Cerebellar cortex (tissue), 1 donor: ENCODE measurements at regions not wholly inside any gene's neighbourhood (a gene's known extent, or its start where the extent isn't known, plus 50 kb on each side); places are given as distances from the start of the nearest gene placed in this dataset.

Source experiments
- DNase-seq: peaks from one replicate; pipeline ENCODE4 v3.0.0-alpha.2; 2015; ENCODE audit warnings: low spot score

- DNase-seq: peak; percentile 64
These were observed 631.5 kb downstream of the RAB28 start for GRCh38 chr4:12852338-12853307.

- DNase-seq: no peak
These were observed 637.8 kb downstream of the RAB28 start for GRCh38 chr4:12846368-12846767.

DNA sequence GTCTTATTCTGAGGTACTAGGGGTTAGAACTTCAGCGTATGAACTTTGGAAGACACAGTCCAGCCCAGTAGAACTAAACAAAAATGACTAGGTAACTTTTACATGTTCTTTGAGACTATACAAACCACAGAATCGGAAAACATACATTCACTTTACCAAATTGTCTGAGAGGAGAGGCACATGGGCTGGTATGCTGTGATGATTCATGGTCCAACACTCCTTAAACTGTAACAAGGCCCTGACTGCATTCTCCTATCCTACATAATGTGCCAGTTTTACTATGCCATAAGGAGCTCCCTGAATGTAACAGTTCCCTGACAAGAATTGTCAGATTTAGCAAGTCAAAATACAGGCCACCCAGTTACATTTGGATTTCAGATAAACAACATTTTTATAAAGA, 640.0 kb downstream of the RAB28 start:
- no peak for DNase-seq

DNA sequence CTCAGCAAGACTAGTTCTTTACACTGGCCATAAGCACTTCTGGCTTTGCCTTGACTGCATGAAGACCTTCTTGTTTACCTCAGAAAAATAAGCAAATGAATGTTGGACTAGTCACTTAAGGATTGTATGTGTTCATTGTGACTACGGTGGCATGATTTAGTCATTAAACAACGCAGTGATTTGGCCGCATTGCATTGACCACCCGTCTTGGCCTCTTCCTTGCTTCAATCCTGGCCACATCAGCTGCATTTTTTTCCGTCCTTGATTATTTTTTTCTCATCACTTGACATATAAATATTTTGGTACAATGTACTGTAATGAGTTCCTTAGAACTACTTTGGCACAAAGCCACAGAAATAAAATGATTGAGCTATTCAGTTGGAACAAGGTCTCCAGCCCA, 656.2 kb downstream of the RAB28 start:
- DNase-seq: no peak

- DNase-seq: no peak
These were observed 692.6 kb downstream of the RAB28 start for GRCh38 chr4:12791536-12791935.

GRCh38 chr4:12787261-12787660, 696.9 kb downstream of the RAB28 start:
- DNase-seq: no peak

- DNase-seq: no peak
These were observed 705.4 kb downstream of the RAB28 start for GRCh38 chr4:12778706-12779105.

- no peak for DNase-seq
These were observed 705.9 kb downstream of the RAB28 start for GRCh38 chr4:12778191-12778590.

DNA sequence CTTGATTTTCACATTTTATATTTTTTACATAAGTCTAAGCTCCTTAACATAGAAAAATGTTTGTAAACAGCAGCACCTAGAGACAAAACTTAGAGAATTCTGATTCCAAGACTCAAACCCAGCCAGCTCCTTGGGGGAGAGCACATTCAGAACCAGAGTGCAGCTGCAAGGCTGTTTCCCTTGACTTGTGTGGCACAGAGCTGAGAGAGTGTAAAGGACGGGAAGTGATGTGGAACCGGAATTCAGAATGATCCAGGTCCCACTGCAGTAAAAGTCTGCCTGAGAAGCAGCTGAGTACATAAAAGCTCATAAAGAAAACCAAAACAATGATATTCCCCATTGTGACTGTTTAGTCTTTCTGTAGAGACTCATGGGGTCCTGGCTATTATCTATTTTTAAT, 713.8 kb downstream of the RAB28 start:
- no peak for DNase-seq

- no peak for DNase-seq
These were observed 722.4 kb downstream of the RAB28 start for GRCh38 chr4:12761694-12762093.

- no peak for DNase-seq
These were observed 737.0 kb downstream of the RAB28 start for GRCh38 chr4:12747154-12747553.

DNA sequence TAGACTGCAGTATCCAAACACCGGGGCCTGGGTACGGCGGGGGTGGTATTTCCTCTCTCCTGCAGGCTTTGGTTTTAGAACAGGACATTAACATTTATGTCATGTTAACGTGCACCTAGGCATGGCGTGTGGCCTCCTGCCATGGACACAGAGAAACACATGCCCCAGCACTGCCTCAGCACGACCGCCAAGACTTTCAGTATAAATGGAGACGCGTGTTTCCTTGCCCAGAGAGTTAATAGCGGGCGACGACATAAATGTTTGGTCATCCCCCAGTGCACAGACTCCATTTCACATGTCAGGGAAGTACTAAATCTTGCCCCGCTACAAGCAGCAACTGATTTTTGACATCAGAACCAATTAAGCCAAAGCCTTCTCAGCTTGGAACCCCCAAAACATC, 737.9 kb downstream of the RAB28 start:
- DNase-seq: no peak

GRCh38 chr4:12734586-12734985, 749.6 kb downstream of the RAB28 start:
- no peak for DNase-seq

GRCh38 chr4:12729384-12729783, 754.8 kb downstream of the RAB28 start:
- peak; percentile 8 for DNase-seq

DNA sequence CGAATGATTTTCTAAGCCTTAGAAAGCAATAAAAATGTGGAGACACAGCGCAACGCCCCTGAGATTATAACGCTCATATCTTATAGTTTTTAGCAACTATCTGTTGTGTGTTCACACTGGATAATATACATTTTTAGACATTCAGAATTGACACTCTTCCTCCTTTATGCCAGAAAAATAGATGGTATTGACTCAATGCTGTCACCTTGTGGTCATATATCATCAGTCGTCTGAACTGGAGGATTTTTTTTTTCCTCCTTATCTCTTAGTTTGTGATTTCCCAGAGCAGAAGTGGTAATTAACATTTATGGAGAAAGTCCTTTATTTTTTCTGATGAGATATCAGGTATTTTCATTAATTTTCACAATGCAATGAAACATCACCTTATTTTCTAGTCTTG, 759.6 kb downstream of the RAB28 start:
- DNase-seq: no peak

DNA sequence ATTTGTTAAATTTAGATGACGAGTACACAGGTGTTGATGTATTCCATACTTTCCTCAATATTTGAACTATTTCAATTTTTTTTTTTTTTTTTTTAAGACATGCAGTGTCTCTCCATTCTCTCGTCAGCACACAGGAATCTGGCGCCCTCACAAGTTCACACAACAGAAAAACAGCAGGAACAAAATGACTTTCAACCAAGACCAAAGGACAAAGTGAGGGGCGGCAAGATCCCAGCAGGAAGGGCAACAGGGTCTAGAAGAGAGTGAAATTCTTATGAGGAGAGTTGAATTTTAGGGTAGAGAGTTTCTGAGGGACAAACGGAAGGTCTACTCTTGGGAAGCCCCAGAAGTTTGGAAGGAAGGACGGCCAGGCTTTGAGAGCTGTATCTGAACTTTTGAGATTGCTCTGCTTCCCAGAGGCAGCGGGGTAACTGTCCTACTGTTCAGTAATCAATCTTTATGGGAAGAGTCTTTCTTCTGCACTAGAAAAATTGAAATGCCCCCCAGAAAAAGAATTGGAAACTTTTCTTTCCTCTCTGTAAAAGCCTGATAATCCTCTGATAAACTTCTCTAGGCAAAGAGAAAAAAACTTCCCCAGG, 760.2 kb downstream of the RAB28 start:
- DNase-seq: no peak

DNA sequence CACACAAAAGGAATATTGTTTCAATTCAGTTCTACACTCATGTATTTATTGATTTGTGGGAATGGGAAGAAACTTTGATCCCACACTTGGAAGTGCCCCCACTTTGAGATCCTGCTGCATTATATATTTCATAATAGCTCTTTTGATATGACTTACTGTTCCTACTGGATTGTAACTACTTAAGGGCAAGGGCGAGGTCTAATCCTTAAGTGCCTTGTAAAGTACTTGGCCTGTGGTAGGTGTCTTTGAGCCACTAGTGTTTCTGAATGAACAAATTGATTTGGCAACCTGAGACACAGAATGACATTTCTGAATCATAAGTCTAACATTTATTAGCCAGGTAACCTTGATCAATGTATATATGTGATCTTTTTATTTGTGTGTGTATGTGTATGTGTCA, 767.2 kb downstream of the RAB28 start:
- DNase-seq: no peak

GRCh38 chr4:12712648-12713339, 771.3 kb downstream of the RAB28 start:
- DNase-seq: no peak

DNA sequence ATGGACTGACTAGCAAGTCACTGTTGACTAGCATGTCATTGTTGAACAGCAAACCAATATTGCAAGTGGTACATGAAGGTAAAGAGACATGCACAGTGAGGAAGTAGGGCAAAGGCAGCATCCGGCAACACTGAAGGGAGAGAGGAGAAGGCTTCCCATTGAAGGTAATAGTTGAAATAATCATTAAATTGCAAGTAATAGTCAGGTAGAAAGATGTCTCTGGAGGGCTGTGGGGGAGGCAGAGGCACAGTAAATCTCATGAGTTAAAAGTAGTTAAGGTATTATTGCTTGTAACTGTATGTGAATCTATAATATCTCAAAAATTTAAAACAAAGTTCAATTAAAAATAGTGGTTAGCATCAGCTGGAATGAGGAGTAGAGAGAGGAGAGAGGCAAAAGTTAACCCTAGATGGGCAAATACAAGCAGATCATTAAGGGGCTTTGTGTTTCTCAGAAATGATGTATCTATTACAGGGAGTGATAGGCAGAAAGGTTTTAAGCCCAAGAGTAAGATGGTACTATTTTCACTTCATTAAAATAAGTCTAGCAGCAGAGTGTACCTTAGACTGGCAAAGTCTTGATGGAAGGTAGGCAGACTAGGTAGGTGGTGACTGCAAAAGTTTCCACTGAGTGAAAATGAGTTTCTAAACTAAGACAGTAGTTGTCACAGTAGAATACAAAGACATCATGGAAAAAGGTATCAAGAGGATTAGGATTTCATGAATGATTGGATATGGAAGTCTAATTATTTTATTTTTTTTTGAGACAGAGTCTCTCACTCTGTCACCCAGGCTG, 776.6 kb downstream of the RAB28 start:
- no peak for DNase-seq

- no peak for DNase-seq
These were observed 781.1 kb downstream of the RAB28 start for GRCh38 chr4:12703036-12703435.

DNA sequence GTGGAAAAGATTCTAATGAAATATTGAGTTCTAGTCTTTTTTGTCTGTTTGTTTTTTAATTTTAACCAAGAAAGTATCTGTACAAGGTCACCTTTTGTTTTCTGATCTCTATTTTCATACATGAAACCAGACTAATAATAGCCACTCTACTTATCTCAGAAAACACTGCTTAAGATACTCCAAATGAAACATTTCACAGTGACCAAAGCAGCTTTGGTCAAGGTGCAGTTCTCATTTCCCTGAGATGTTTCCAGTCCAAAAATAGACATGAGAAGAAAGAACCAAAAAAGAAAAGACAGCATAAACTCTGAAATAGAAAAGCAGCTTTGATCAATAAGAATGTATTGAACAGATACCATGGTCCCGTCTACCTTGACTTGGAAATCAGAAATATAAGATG, 782.8 kb downstream of the RAB28 start:
- DNase-seq: no peak

GRCh38 chr4:12697970-12698369, 786.2 kb downstream of the RAB28 start:
- DNase-seq: no peak
